ENCODE measurements at regions not wholly inside any gene's neighbourhood (a gene's known extent, or its start where the extent isn't known, plus 50 kb on each side); places are given as distances from the start of the nearest gene placed in this dataset.

GRCh38 chr5:179459771-179460170, 90.6 kb upstream of the RUFY1 start:
- no peak for TF ChIP-seq CTCF (IDR thresholded peaks at IDR 0.05)
- no peak for TF ChIP-seq POLR2A (IDR thresholded peaks at IDR 0.05)
